SK-N-SH treated with all-trans-retinoic acid at 6 μM for 48 hours (cell line): ENCODE measurements at regions not wholly inside any gene's neighbourhood (a gene's known extent, or its start where the extent isn't known, plus 50 kb on each side); places are given as distances from the start of the nearest gene placed in this dataset.

Source experiments
- ATAC-seq: fragments of 200-7000 bp; cut with Tn5 transposase; 3 replicates; pipeline ENCODE4 v1.9.1; 2020; ENCODE audit warnings: mild to moderate bottlenecking, moderate library complexity
- BACH2 ChIP-seq: fragments of 250-450 bp; sonication (Bioruptor Pico); IDR thresholded peaks from 2 replicates; pipeline ENCODE4 v1.9.0; 2021; ENCODE audit warnings: mild to moderate bottlenecking, borderline replicate concordance
- CSDC2 ChIP-seq: fragments of 250-450 bp; sonication (Bioruptor Pico); IDR thresholded peaks from 2 replicates; pipeline ENCODE4 v1.5.0; 2020; ENCODE audit warnings: mild to moderate bottlenecking, moderate library complexity
- ESRRG ChIP-seq: fragments of 250-450 bp; sonication (Bioruptor Pico); IDR thresholded peaks from 2 replicates; pipeline ENCODE4 v1.6.1; 2021; ENCODE audit warnings: mild to moderate bottlenecking
- GLIS3 ChIP-seq: fragments of 250-450 bp; sonication (Bioruptor Pico); IDR thresholded peaks from 2 replicates; pipeline ENCODE4 v1.5.0; 2020; ENCODE audit warnings: mild to moderate bottlenecking, moderate library complexity
- ISL1 ChIP-seq: fragments of 250-450 bp; sonication (Bioruptor Pico); IDR thresholded peaks from 2 replicates; pipeline ENCODE4 v2.1.2; 2022; ENCODE audit warnings: mild to moderate bottlenecking, moderate library complexity
- POU6F1 ChIP-seq: fragments of 250-450 bp; sonication (Bioruptor Pico); IDR thresholded peaks from 2 replicates; pipeline ENCODE4 v1.8.0; 2021; ENCODE audit warnings: low read depth, mild to moderate bottlenecking, moderate library complexity, borderline replicate concordance
- RARB ChIP-seq: fragments of 250-450 bp; sonication (Bioruptor Pico); IDR thresholded peaks from 2 replicates; pipeline ENCODE4 v1.8.0; 2021; ENCODE audit warnings: mild to moderate bottlenecking, moderate library complexity
- SNAI2 ChIP-seq: fragments of 250-450 bp; sonication (Bioruptor Pico); IDR thresholded peaks from 2 replicates; pipeline ENCODE4 v1.5.0; 2020; ENCODE audit warnings: mild to moderate bottlenecking, moderate library complexity
- TOX ChIP-seq: fragments of 250-450 bp; sonication (Bioruptor Pico); IDR thresholded peaks from 2 replicates; pipeline ENCODE4 v1.8.0; 2021; ENCODE audit warnings: mild to moderate bottlenecking, moderate library complexity, borderline replicate concordance
- TSHZ2 ChIP-seq: fragments of 250-450 bp; sonication (Bioruptor Pico); IDR thresholded peaks from 2 replicates; pipeline ENCODE4 v1.5.0; 2020; ENCODE audit warnings: mild to moderate bottlenecking, moderate library complexity
- ZC3H10 ChIP-seq: fragments of 250-450 bp; sonication (Bioruptor Pico); IDR thresholded peaks from 2 replicates; pipeline ENCODE4 v1.5.1; 2021; ENCODE audit warnings: mild to moderate bottlenecking, moderate library complexity
- ZFP3 ChIP-seq: fragments of 250-450 bp; sonication (Bioruptor Pico); IDR thresholded peaks from 2 replicates; pipeline ENCODE4 v1.5.0; 2020; ENCODE audit warnings: mild to moderate bottlenecking, moderate library complexity
- ZFP30 ChIP-seq: fragments of 450-650 bp; formaldehyde crosslinking; IDR thresholded peaks from 2 replicates; pipeline ENCODE4 v1.5.0; 2022; ENCODE audit warnings: mild to moderate bottlenecking, moderate library complexity
- ZNF565 ChIP-seq: fragments of 450-650 bp; formaldehyde crosslinking; conservative IDR thresholded peaks from 2 replicates; pipeline ENCODE4 v1.5.0; 2020; ENCODE audit warnings: low read depth, mild to moderate bottlenecking, moderate library complexity
- ZNF70 ChIP-seq: fragments of 450-650 bp; formaldehyde crosslinking; IDR thresholded peaks from 2 replicates; pipeline ENCODE4 v1.5.0; 2020; ENCODE audit warnings: mild to moderate bottlenecking, moderate library complexity
- ZNF8 ChIP-seq: fragments of 450-650 bp; formaldehyde crosslinking; IDR thresholded peaks from 2 replicates; pipeline ENCODE4 v1.5.0; 2020; ENCODE audit warnings: mild to moderate bottlenecking, moderate library complexity
- TF ChIP-seq, protein P1 (sequence below): fragments of 250-450 bp; sonication (Bioruptor Pico); IDR thresholded peaks from 2 replicates; pipeline ENCODE4 v1.5.1; 2020; ENCODE audit warnings: low read depth, mild to moderate bottlenecking, moderate library complexity

- TF ChIP-seq GLIS3 (CRISPR knock-in tag): no peak
- no peak for TF ChIP-seq CSDC2 (CRISPR knock-in tag)
- TF ChIP-seq ZNF565 (CRISPR knock-in tag): no peak
- TF ChIP-seq, protein P1, sequence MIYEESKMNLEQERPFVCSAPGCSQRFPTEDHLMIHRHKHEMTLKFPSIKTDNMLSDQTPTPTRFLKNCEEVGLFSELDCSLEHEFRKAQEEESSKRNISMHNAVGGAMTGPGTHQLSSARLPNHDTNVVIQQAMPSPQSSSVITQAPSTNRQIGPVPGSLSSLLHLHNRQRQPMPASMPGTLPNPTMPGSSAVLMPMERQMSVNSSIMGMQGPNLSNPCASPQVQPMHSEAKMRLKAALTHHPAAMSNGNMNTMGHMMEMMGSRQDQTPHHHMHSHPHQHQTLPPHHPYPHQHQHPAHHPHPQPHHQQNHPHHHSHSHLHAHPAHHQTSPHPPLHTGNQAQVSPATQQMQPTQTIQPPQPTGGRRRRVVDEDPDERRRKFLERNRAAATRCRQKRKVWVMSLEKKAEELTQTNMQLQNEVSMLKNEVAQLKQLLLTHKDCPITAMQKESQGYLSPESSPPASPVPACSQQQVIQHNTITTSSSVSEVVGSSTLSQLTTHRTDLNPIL (CRISPR knock-in tag): no peak
- no peak for TF ChIP-seq ZFP3 (CRISPR knock-in tag)
- no peak for TF ChIP-seq ISL1 (CRISPR knock-in tag)
- no peak for TF ChIP-seq TSHZ2 (CRISPR knock-in tag)
- TF ChIP-seq ESRRG (CRISPR knock-in tag): no peak
- no peak for TF ChIP-seq TOX
- no peak for TF ChIP-seq POU6F1 (CRISPR knock-in tag)
- TF ChIP-seq SNAI2 (CRISPR knock-in tag): no peak
- ATAC-seq: no peak
These were observed 215.7 kb downstream of the TEX29 start for GRCh38 chr13:111536075-111536642.

GRCh38 chr13:111537115-111537728 lies 216.8 kb downstream of the TEX29 start:
- no peak for ATAC-seq
- TF ChIP-seq ZNF8: no peak
- TF ChIP-seq ZNF70 (CRISPR knock-in tag): no peak
- no peak for TF ChIP-seq ZFP3 (CRISPR knock-in tag)
- TF ChIP-seq BACH2 (CRISPR knock-in tag): no peak
- TF ChIP-seq ZC3H10 (CRISPR knock-in tag): no peak
- TF ChIP-seq SNAI2 (CRISPR knock-in tag): no peak
- TF ChIP-seq TOX: no peak
- TF ChIP-seq, protein P1 (CRISPR knock-in tag): no peak
- no peak for TF ChIP-seq ISL1 (CRISPR knock-in tag)
- TF ChIP-seq, all 23 proteins: peak for 0

GRCh38 chr13:111537843-111538499 lies 217.5 kb downstream of the TEX29 start:
- no peak for TF ChIP-seq RARB (CRISPR knock-in tag)
- no peak for TF ChIP-seq POU6F1 (CRISPR knock-in tag)
- TF ChIP-seq SNAI2 (CRISPR knock-in tag): no peak
- TF ChIP-seq ZNF8: no peak
- no peak for TF ChIP-seq ZFP30
- TF ChIP-seq, all 23 proteins: peak for 0
- no peak for ATAC-seq

DNA sequence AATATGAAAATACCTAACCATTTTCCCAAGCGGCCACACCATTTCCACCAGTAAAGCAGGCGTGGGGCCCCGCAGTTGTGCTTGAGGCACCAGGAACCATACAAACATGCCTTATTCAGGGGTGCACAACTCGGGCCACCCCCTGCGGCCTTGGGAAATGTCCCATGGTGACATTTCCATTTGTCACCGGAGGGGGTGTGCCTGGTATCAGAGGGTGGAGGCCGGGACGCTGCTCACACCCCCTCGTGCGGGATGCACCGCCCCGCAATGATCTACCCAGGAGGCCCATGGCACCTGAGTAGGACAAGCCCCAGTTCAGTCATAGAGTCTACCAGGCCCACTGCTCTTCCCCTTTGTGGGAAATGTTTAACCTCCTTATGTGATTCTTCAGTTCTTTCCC lies 218.8 kb downstream of the TEX29 start:
- TF ChIP-seq ZFP30 (no peak), TOX (no peak), ISL1 (CRISPR knock-in tag) (no peak)
- ATAC-seq: no peak
